ENCODE measurements at regions not wholly inside any gene's neighbourhood (a gene's known extent, or its start where the extent isn't known, plus 50 kb on each side); places are given as distances from the start of the nearest gene placed in this dataset.

- Mint-ChIP-seq H3K9me3 (peaks cover 8% of the 10 kb centered on the region), H3K27ac (no peak overlapping the region), H3K4me1 (no peaks in the 10 kb centered on the region), H3K36me3 (no peaks in the 10 kb centered on the region), H3K27me3 (ENCODE audit: low read depth) (peaks cover 4% of the 10 kb centered on the region), H3K4me3 (no peak overlapping the region)
- TF ChIP-seq CTCF (IDR thresholded peaks at IDR 0.05; ENCODE audit: unreplicated experiment): no peak
- no peak for DNase-seq (ENCODE audit: low spot score in 2 of 2, unreplicated experiment in 2 of 2)
Measured at GRCh38 chr18:53819174-53819573, 405.3 kb downstream of the MBD2 start.

GRCh38 chr18:53817976-53818950 is 406.2 kb downstream of the MBD2 start:
- H3K4me3 Mint-ChIP-seq: no peak overlapping the region
- H3K27ac Mint-ChIP-seq: no peak overlapping the region

GRCh38 chr18:53800171-53800570 is 424.3 kb downstream of the MBD2 start:
- Mint-ChIP-seq H3K27ac (no peak overlapping the region), H3K36me3 (no peaks in the 10 kb centered on the region), H3K4me1 (no peaks in the 10 kb centered on the region), H3K9me3 (peaks cover 11% of the 10 kb centered on the region), H3K4me3 (no peak overlapping the region), H3K27me3 (ENCODE audit: low read depth) (no peaks in the 10 kb centered on the region)
- DNase-seq (ENCODE audit: low spot score in 2 of 2, unreplicated experiment in 2 of 2): no peak
- TF ChIP-seq CTCF (IDR thresholded peaks at IDR 0.05; ENCODE audit: unreplicated experiment): no peak

More at GRCh38 chr18:53817976-53818950, 406.2 kb downstream of the MBD2 start:
- no peak for DNase-seq (ENCODE audit: low spot score in 2 of 2, unreplicated experiment in 2 of 2)
- TF ChIP-seq CTCF (IDR thresholded peaks at IDR 0.05; ENCODE audit: unreplicated experiment): no peak
- Mint-ChIP-seq H3K36me3 (no peaks in the 10 kb centered on the region), H3K4me1 (no peaks in the 10 kb centered on the region), H3K27me3 (ENCODE audit: low read depth) (peaks cover 4% of the 10 kb centered on the region), H3K9me3 (peaks cover 6% of the 10 kb centered on the region)

GRCh38 chr18:53799134-53799533 is 425.3 kb downstream of the MBD2 start:
- H3K36me3 Mint-ChIP-seq: no peaks in the 10 kb centered on the region
- no peak overlapping the region for H3K4me3 Mint-ChIP-seq
- DNase-seq (ENCODE audit: low spot score in 2 of 2, unreplicated experiment in 2 of 2): no peak
- TF ChIP-seq CTCF (IDR thresholded peaks at IDR 0.05; ENCODE audit: unreplicated experiment): no peak
- H3K4me1 Mint-ChIP-seq: no peaks in the 10 kb centered on the region
- no peaks in the 10 kb centered on the region for H3K27me3 Mint-ChIP-seq (ENCODE audit: low read depth)
- peaks cover 10% of the 10 kb centered on the region for H3K9me3 Mint-ChIP-seq
- no peak overlapping the region for H3K27ac Mint-ChIP-seq

- H3K27me3 Mint-ChIP-seq (ENCODE audit: low read depth): no peaks in the 10 kb centered on the region
- H3K27ac Mint-ChIP-seq: no peak overlapping the region
- no peak for DNase-seq (ENCODE audit: low spot score in 2 of 2, unreplicated experiment in 2 of 2)
- peaks cover 10% of the 10 kb centered on the region for H3K9me3 Mint-ChIP-seq
- no peaks in the 10 kb centered on the region for H3K4me1 Mint-ChIP-seq
- H3K36me3 Mint-ChIP-seq: no peaks in the 10 kb centered on the region
- no peak for TF ChIP-seq CTCF (IDR thresholded peaks at IDR 0.05; ENCODE audit: unreplicated experiment)
- H3K4me3 Mint-ChIP-seq: no peak overlapping the region
Measured at GRCh38 chr18:53798516-53798915, 426.0 kb downstream of the MBD2 start.

Data from mesothelial cell of epicardium (in vitro differentiated cells).